ENCODE measurements at regions not wholly inside any gene's neighbourhood (a gene's known extent, or its start where the extent isn't known, plus 50 kb on each side); places are given as distances from the start of the nearest gene placed in this dataset.

- no peak overlapping the region for H3K27ac ChIP-seq
- CTCF ChIA-PET: no interaction called here
- TF ChIP-seq CTCF (conservative IDR thresholded peaks at IDR 0.05; ENCODE audit: low read depth): no peak
- POLR2A ChIA-PET (ENCODE audit: low non-redundant PET): no interaction called here
- no peak for DNase-seq (ENCODE audit: low spot score)
Observed at GRCh38 chr10:120749856-120750566, 101.2 kb upstream of the WDR11 start.

GRCh38 chr10:120755771-120756170, 95.4 kb upstream of the WDR11 start:
- TF ChIP-seq CTCF (conservative IDR thresholded peaks at IDR 0.05; ENCODE audit: low read depth): no peak
- ChIA-PET POLR2A (ENCODE audit: low non-redundant PET) (no interaction called here), CTCF (no interaction called here)
- no peak overlapping the region for H3K27ac ChIP-seq
- no peak for DNase-seq (ENCODE audit: low spot score)

- no peak for TF ChIP-seq CTCF (conservative IDR thresholded peaks at IDR 0.05; ENCODE audit: low read depth)
- ChIA-PET CTCF (no interaction called here), POLR2A (ENCODE audit: low non-redundant PET) (no interaction called here)
- H3K27ac ChIP-seq: no peak overlapping the region
- no peak for DNase-seq (ENCODE audit: low spot score)
Observed at GRCh38 chr10:120760253-120760652, 90.9 kb upstream of the WDR11 start.

- ChIA-PET POLR2A (ENCODE audit: low non-redundant PET) (no interaction called here), CTCF (no interaction called here)
- no peak for TF ChIP-seq CTCF (conservative IDR thresholded peaks at IDR 0.05; ENCODE audit: low read depth)
- no peak overlapping the region for H3K27ac ChIP-seq
- no peak for DNase-seq (ENCODE audit: low spot score)
Observed at GRCh38 chr10:120761951-120762350, 89.2 kb upstream of the WDR11 start.

- DNase-seq (ENCODE audit: low spot score): no peak
- ChIA-PET CTCF (interaction anchor here (0.6 to 1.7 kb wide), 3 partner anchors 18 to 39 kb away, joined by 4 to 5 read pairs (median 4); no protein-coding TSS in a partner anchor), POLR2A (ENCODE audit: low non-redundant PET) (no interaction called here)
- TF ChIP-seq CTCF (conservative IDR thresholded peaks at IDR 0.05; ENCODE audit: low read depth): no peak
- H3K27ac ChIP-seq: no peak overlapping the region
Observed at GRCh38 chr10:120765226-120765803, 85.8 kb upstream of the WDR11 start.

GRCh38 chr10:120768227-120768626, 82.9 kb upstream of the WDR11 start:
- CTCF ChIA-PET: no interaction called here
- POLR2A ChIA-PET (ENCODE audit: low non-redundant PET): no interaction called here
- DNase-seq (ENCODE audit: low spot score): no peak
- TF ChIP-seq CTCF (conservative IDR thresholded peaks at IDR 0.05; ENCODE audit: low read depth): no peak
- no peak overlapping the region for H3K27ac ChIP-seq
